ENCODE measurements at regions not wholly inside any gene's neighbourhood (a gene's known extent, or its start where the extent isn't known, plus 50 kb on each side); places are given as distances from the start of the nearest gene placed in this dataset.

DNA sequence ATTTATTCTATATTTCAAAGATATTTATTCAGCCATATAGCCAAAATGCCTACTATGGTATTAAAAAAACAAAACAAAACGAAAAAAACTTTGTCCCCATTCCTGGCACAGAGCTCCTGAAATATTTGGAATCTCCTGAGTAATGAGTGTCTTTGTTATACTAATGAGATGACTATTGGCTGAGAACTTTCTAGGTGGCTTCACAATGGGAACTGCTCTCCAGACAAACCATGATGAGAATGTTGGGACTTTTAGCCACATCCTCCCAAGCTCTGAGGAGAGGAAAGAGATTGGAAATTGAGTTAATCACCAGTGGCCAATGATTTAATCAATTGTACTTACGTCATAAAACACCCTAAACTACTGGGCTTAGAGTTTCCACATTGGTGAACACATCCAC is 631.8 kb upstream of the SETBP1 start:
- Mint-ChIP-seq H3K27me3 (no peaks in the 10 kb centered on the region), H3K27ac (no peak overlapping the region), H3K4me3 (no peak overlapping the region), H3K9me3 (peaks cover 8% of the 10 kb centered on the region), H3K36me3 (no peaks in the 10 kb centered on the region), H3K4me1 (no peaks in the 10 kb centered on the region)

DNA sequence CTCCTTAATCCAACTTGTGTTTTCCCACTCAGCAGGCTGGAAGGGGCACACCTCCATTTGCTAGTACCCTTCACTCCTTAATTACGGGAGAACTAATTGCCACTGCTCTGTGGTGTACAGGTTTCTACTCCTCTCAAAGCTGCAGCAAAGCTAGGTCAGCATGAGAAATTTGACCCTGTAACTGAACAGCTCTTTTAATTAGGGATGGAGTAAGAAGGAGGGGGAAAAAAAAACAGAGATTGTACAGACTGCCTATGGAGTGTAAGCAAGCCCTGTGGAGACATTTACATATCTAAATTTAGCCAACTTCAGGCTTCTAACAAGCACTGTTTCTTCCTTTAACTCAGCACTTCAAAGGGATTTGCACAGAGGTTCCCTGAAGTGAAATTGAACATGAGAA is 629.7 kb upstream of the SETBP1 start:
- Mint-ChIP-seq H3K27me3 (no peaks in the 10 kb centered on the region), H3K9me3 (peaks cover 8% of the 10 kb centered on the region), H3K4me3 (no peak overlapping the region), H3K36me3 (no peaks in the 10 kb centered on the region), H3K27ac (no peak overlapping the region), H3K4me1 (no peaks in the 10 kb centered on the region)

DNA sequence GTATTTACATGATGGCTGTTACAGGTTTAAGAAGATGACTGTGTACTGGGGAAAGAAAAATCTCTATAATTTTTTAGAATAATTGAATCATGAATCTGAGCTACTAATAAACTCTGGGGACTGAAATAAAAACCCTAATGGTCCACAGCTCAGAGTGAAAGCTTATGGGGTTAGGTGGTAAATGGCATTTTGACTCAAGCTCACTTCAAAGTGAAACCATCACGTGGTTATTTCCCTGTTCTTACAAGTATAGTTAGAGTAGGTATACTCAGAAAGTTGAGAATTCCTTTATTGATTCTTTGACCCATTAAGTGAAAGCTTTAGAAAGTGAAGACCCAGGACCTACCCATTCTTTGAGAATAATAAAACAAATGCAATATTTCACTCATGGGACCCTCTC is 626.2 kb upstream of the SETBP1 start:
- Mint-ChIP-seq H3K9me3 (peaks cover 15% of the 10 kb centered on the region), H3K4me3 (no peak overlapping the region), H3K27ac (no peak overlapping the region), H3K36me3 (no peaks in the 10 kb centered on the region), H3K27me3 (no peaks in the 10 kb centered on the region), H3K4me1 (no peaks in the 10 kb centered on the region)

DNA sequence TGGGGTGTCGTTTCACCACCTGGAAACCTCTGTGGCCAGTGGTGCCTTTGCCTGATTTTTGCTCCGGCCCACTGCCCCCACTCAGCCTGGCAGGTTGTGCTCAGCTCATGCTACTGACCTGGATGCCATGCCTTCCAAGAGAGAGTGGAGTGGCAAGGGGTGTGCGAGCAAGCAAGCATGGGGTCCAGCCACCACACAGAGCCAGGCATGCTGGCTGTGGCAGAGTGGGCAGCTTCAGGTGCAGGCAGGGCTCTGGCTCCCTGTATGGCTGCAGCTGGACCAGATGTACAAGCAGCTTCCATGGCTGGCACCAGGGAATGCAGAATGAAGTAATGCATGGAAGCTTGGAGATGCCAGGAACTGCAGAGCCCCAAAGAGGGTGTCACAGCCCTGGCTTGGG is 620.5 kb upstream of the SETBP1 start:
- no peak overlapping the region for H3K4me3 Mint-ChIP-seq
- no peak overlapping the region for H3K27ac Mint-ChIP-seq
- H3K27me3 Mint-ChIP-seq: no peaks in the 10 kb centered on the region
- H3K36me3 Mint-ChIP-seq: no peaks in the 10 kb centered on the region
- no peaks in the 10 kb centered on the region for H3K4me1 Mint-ChIP-seq
- peaks cover 7% of the 10 kb centered on the region for H3K9me3 Mint-ChIP-seq

DNA sequence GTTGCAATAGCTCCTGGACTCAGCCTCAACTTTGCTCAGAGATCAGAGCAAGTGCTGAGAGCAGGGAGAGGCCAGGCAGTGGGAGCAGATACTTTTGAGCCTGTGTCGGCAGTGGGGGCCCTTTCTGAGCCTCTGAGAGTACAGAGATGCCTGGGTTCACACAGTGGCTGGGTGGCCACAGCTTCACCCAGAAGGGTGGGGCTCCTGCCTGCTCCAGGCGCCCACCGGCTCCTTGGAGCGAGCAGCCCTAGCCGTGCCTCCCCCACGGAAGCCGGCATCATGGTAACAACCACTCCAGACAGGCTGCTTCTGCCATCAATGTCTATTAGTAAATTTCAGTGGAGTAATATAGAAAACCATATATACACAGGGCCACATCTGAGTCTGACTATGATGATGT is 619.2 kb upstream of the SETBP1 start:
- H3K9me3 Mint-ChIP-seq: peaks cover 7% of the 10 kb centered on the region
- H3K27me3 Mint-ChIP-seq: no peaks in the 10 kb centered on the region
- H3K27ac Mint-ChIP-seq: no peak overlapping the region
- H3K36me3 Mint-ChIP-seq: no peaks in the 10 kb centered on the region
- H3K4me3 Mint-ChIP-seq: no peak overlapping the region
- no peaks in the 10 kb centered on the region for H3K4me1 Mint-ChIP-seq

DNA sequence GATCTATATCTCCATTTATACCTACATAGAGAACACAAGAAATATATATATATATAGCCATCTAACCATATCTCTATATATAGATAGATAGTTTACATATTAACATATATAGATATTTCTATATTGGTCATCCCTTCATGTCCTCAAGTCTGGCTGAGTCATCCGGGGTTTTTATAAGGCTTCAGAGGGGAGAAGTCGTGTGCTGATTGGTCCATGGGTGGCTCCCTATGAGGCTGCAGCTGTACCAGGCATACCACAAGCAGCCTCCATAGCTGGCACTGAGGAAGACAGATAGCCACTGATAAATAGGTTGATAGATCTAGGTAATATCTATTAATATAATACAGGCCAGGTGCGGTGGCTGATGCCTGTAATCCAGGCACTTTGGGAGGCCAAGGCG is 618.3 kb upstream of the SETBP1 start:
- no peaks in the 10 kb centered on the region for H3K27me3 Mint-ChIP-seq
- no peaks in the 10 kb centered on the region for H3K4me1 Mint-ChIP-seq
- no peak overlapping the region for H3K4me3 Mint-ChIP-seq
- no peak overlapping the region for H3K27ac Mint-ChIP-seq
- no peaks in the 10 kb centered on the region for H3K36me3 Mint-ChIP-seq
- peaks cover 13% of the 10 kb centered on the region for H3K9me3 Mint-ChIP-seq

DNA sequence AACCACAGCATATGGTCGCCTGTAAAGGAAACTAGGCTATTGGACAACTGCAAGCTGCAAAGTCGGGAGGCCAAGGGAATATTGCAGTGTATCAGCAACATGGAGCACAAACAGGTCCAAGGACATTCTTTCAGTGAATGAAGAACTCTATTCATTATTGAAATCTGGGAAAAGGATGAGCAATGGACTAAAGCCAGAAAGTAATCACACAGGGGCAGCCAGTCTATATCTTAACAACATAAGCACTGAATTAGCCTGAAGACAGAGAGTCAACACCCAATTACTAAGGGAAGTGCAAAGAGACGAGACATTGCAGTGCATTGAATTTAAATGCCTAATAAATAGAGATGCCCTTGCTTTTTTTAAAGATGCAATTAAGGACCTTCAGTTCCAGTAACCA is 615.5 kb upstream of the SETBP1 start:
- Mint-ChIP-seq H3K36me3 (no peaks in the 10 kb centered on the region), H3K9me3 (peaks cover 7% of the 10 kb centered on the region), H3K27ac (no peak overlapping the region), H3K4me3 (no peak overlapping the region), H3K4me1 (no peaks in the 10 kb centered on the region), H3K27me3 (no peaks in the 10 kb centered on the region)

DNA sequence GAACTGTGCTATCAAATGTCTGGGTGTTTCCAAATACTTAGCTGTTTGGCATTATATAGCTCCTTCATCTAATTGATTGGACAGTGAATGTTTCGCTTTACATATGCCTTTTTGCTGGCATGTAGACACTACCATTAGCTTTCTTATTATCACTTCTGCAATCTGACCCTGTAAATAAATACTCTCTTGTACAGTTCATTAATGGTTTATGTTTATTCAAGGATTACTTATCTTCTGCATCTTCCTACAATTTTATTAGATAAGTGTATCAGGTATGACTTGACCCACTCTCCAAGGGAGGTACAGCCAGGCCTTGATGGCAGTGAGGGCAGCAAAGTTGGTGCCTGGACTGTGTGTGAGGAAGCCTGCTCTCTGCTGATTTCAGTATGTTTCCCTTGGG is 614.1 kb upstream of the SETBP1 start:
- Mint-ChIP-seq H3K4me1 (no peaks in the 10 kb centered on the region), H3K27ac (no peak overlapping the region), H3K27me3 (no peaks in the 10 kb centered on the region), H3K4me3 (no peak overlapping the region), H3K9me3 (peaks cover 7% of the 10 kb centered on the region), H3K36me3 (no peaks in the 10 kb centered on the region)

DNA sequence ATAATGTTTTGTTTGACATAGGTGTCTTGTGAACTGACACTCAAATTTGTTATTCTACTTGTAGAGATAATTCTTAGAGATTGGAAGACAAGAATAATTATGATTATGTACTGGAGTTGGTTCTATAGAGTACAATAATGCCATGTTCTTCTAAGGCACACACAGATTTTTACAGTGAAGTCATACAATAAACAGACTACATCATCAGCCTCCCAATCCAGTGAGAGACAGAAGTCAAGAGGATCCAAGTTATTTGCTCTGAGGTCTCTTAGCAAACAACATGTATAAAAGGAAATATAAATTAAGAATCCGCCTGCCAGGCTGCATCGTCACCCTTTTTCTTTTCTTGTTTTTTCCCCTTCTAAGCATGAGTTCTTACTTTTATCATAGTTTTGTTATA is 613.5 kb upstream of the SETBP1 start:
- H3K27ac Mint-ChIP-seq: no peak overlapping the region
- no peaks in the 10 kb centered on the region for H3K36me3 Mint-ChIP-seq
- H3K9me3 Mint-ChIP-seq: peaks cover 7% of the 10 kb centered on the region
- no peaks in the 10 kb centered on the region for H3K27me3 Mint-ChIP-seq
- H3K4me1 Mint-ChIP-seq: no peaks in the 10 kb centered on the region
- no peak overlapping the region for H3K4me3 Mint-ChIP-seq

DNA sequence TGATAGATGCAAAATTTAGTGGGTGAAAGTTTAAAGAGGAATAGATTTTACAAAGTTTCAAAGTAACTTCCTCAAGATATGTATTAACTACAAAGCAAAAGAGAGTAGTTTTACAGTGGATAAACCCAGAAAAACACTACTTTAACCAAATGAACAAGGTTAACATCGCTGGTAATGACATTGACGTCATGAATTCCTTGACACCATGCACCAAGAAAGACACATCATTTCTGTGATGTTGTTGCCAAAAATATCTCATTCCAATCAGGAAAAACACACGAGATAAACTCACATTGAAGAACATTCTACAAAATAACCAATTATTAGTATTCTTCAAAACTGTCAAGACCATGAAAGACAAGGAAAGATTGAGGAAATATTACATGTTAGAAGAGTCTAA is 605.6 kb upstream of the SETBP1 start:
- no peaks in the 10 kb centered on the region for H3K36me3 Mint-ChIP-seq
- H3K27me3 Mint-ChIP-seq: no peaks in the 10 kb centered on the region
- H3K4me3 Mint-ChIP-seq: no peak overlapping the region
- no peaks in the 10 kb centered on the region for H3K4me1 Mint-ChIP-seq
- no peak overlapping the region for H3K27ac Mint-ChIP-seq
- no peaks in the 10 kb centered on the region for H3K9me3 Mint-ChIP-seq

DNA sequence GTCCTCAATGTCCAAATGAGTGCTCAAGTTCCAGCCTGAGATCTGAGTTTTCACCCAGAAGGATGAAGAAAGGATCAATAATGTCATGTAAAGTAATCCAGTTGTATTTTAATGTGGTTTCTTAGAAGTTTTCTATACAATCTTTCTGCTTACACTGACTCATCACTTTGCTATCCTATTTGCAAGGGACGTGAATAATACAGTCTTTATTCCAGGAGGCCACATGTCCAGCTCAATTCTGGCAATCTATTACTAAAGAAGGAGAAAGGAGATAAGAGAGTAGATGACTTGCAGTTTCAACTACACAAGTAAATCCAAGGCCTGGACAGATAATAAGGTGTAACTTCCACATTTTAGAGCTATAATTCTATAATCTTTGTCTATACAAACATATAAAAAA is 601.1 kb upstream of the SETBP1 start:
- no peaks in the 10 kb centered on the region for H3K36me3 Mint-ChIP-seq
- H3K9me3 Mint-ChIP-seq: peaks cover 5% of the 10 kb centered on the region
- H3K4me3 Mint-ChIP-seq: no peak overlapping the region
- H3K4me1 Mint-ChIP-seq: no peaks in the 10 kb centered on the region
- no peaks in the 10 kb centered on the region for H3K27me3 Mint-ChIP-seq
- no peak overlapping the region for H3K27ac Mint-ChIP-seq

DNA sequence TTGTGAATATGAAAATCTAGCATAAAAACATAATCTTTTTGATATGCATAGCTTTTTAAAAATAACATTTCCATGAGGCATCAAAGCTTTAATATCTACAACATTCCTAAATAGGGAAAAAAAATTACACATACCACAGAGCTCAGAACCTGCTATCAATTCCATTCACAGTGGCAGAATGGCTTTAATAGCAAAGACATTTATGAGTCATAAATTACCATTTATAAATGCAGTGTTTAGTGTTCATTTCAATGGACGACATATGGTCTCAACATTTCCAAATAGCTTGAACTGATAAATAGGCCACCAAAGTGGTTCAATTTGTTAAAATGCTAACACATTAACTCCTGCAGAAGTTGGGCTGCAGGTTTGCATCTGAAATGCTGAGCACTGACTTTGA is 600.6 kb upstream of the SETBP1 start:
- no peaks in the 10 kb centered on the region for H3K4me1 Mint-ChIP-seq
- H3K27ac Mint-ChIP-seq: no peak overlapping the region
- H3K4me3 Mint-ChIP-seq: no peak overlapping the region
- H3K27me3 Mint-ChIP-seq: no peaks in the 10 kb centered on the region
- H3K9me3 Mint-ChIP-seq: peaks cover 5% of the 10 kb centered on the region
- no peaks in the 10 kb centered on the region for H3K36me3 Mint-ChIP-seq

DNA sequence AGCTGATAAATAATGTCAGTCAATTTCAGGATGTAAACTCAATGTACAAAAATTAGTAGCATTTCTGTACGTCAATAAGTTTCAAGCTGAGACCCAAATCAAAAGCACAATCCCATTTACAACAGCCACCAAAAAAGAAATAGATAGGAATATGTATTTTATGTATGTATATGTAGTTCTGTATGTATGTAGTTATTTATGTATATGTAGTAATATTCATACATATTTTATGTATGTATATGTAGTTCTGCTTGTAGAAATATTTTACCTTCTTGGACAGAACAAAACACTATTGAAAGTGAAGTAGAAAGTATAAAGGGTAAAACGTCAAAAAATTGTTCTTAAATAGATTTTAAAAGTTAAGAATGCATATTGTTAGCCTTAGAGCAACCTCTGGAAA is 591.0 kb upstream of the SETBP1 start:
- no peaks in the 10 kb centered on the region for H3K27me3 Mint-ChIP-seq
- no peaks in the 10 kb centered on the region for H3K36me3 Mint-ChIP-seq
- no peak overlapping the region for H3K4me3 Mint-ChIP-seq
- no peaks in the 10 kb centered on the region for H3K9me3 Mint-ChIP-seq
- no peaks in the 10 kb centered on the region for H3K4me1 Mint-ChIP-seq
- no peak overlapping the region for H3K27ac Mint-ChIP-seq

DNA sequence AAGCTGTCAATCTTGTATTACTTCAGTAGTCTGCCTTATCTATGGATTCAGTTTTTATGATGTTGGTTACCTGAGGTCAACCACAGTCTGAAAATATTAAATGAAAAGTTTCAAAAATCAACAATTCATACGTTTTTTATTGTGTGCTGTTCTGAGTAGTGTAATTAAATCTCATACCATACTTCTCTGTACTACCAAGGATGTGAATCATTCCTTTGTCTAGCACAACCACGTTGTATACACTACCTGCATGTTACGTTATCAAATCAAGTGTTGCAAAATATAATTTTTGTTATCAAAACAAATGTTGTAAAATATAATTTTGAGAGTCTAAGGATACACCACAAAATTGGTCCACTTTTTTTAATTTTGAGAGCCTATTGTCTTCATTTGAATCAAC is 590.2 kb upstream of the SETBP1 start:
- H3K9me3 Mint-ChIP-seq: no peaks in the 10 kb centered on the region
- no peak overlapping the region for H3K27ac Mint-ChIP-seq
- no peaks in the 10 kb centered on the region for H3K4me1 Mint-ChIP-seq
- H3K36me3 Mint-ChIP-seq: no peaks in the 10 kb centered on the region
- H3K4me3 Mint-ChIP-seq: no peak overlapping the region
- no peaks in the 10 kb centered on the region for H3K27me3 Mint-ChIP-seq

DNA sequence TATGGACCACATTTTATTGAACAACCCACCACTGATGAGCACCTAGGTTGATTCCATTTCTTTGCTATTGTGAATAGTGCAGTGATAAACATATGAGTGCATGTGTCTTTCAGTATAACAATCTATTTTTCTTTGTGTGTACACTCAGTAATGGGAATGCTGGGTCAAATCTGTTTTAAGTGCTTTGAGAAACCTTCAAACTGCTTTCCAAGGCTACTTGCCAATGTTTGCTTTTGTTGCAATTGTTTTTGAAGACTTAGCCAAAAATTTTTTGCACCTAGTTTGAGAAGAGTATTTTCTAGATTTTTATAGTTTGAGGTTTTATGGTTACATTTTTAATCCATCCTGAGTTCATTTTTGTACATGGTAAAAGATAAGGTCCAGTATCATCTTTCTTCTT is 587.4 kb upstream of the SETBP1 start:
- no peaks in the 10 kb centered on the region for H3K4me1 Mint-ChIP-seq
- no peaks in the 10 kb centered on the region for H3K27me3 Mint-ChIP-seq
- H3K27ac Mint-ChIP-seq: no peak overlapping the region
- H3K9me3 Mint-ChIP-seq: peaks cover 5% of the 10 kb centered on the region
- no peaks in the 10 kb centered on the region for H3K36me3 Mint-ChIP-seq
- H3K4me3 Mint-ChIP-seq: no peak overlapping the region

DNA sequence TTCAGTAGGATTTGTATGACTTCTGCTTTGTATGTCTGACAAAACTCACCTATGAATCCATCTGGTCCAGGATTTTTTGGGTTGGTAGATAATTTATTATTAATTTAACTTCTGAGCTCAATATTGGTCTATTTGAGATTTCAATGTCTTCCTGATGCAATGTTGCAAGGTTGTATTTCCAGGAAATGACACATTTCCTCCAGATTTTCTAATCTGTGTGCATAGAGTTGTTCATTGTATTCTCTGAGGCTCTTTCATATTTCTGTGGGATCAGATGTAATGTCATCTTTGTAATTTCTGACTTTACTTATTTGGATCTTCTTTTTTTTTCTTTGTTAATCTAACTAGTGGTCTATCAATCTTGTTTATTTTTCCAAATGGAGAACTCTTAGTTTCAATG is 584.7 kb upstream of the SETBP1 start:
- Mint-ChIP-seq H3K9me3 (peaks cover 5% of the 10 kb centered on the region), H3K4me3 (no peak overlapping the region), H3K36me3 (no peaks in the 10 kb centered on the region), H3K27me3 (no peaks in the 10 kb centered on the region), H3K27ac (no peak overlapping the region), H3K4me1 (no peaks in the 10 kb centered on the region)

DNA sequence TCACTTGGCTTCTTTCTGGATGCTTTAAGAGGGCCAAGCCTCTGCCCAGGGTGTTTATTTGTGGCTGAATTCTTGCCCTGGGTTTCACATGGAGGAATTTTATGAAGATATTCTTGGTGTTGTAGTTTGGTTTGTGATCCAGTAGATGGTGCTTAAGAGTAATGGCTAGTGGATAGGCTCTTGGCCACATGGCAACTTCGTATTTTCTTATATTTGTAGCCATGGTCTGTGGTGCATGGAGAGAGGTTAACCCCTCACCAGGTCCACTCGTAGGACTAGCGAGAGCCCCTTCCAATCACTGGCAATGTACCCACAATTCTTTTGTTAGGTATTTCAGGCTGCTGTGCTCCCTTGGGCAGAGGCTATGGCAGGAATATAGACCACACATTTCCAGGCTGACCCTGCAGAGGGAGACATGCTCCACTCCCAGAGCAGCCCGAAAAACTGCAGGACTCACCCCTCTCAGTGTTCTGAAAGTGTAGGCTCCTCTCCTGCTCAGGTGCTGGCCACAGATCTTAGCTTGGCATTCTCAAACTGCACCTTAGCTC is 582.1 kb upstream of the SETBP1 start:
- Mint-ChIP-seq H3K36me3 (no peaks in the 10 kb centered on the region), H3K4me1 (no peaks in the 10 kb centered on the region), H3K27me3 (no peaks in the 10 kb centered on the region), H3K27ac (no peak overlapping the region), H3K9me3 (peaks cover 11% of the 10 kb centered on the region), H3K4me3 (no peak overlapping the region)
